ENCODE measurements at regions not wholly inside any gene's neighbourhood (a gene's known extent, or its start where the extent isn't known, plus 50 kb on each side); places are given as distances from the start of the nearest gene placed in this dataset.

GRCh38 chrX:8969378-8969777, 64.5 kb downstream of the FAM9B start:
- H4K20me1 ChIP-seq (ENCODE audit: insufficient read depth, low read length): no peaks in the 10 kb centered on the region
- no peak overlapping the region for H2AFZ ChIP-seq (ENCODE audit: low read length)
- ChIA-PET CTCF (ENCODE audit: low intra/inter-chr PET ratio, low total read pairs) (no interaction called here), POLR2A (no interaction called here)
- FAIRE-seq (no peak), DNase-seq (ENCODE audit: low spot score) (no peak), ATAC-seq (no peak)
- no peak overlapping the region for H3K4me2 ChIP-seq (ENCODE audit: low read depth, low read length)
- H3K27ac ChIP-seq (ENCODE audit: extremely low read length, insufficient read depth, low read length): no peak overlapping the region
- TF ChIP-seq NFKBIZ (CRISPR knock-in tag; IDR thresholded peaks at IDR 0.05) (no peak), FLYWCH1 (CRISPR knock-in tag; IDR thresholded peaks at IDR 0.05) (no peak), ZBTB8A (CRISPR knock-in tag; IDR thresholded peaks at IDR 0.05; ENCODE audit: borderline replicate concordance, low read depth) (no peak), HOXD1 (CRISPR knock-in tag; IDR thresholded peaks at IDR 0.05) (no peak), TBX2 (CRISPR knock-in tag; IDR thresholded peaks at IDR 0.05; ENCODE audit: borderline replicate concordance) (no peak), FOXC1 (CRISPR knock-in tag; IDR thresholded peaks at IDR 0.05; ENCODE audit: borderline replicate concordance) (no peak), KDM1A (CRISPR knock-in tag; IDR thresholded peaks at IDR 0.05) (no peak), TARDBP (CRISPR knock-in tag; IDR thresholded peaks at IDR 0.05) (no peak), ZBTB46 (CRISPR knock-in tag; IDR thresholded peaks at IDR 0.05; ENCODE audit: borderline replicate concordance) (no peak), MAFG (CRISPR knock-in tag; IDR thresholded peaks at IDR 0.05) (no peak), RARA (CRISPR knock-in tag; IDR thresholded peaks at IDR 0.05) (no peak), MTA1 (CRISPR knock-in tag; IDR thresholded peaks at IDR 0.05; ENCODE audit: borderline replicate concordance) (no peak), ZSCAN29 (CRISPR knock-in tag; conservative IDR thresholded peaks at IDR 0.05) (no peak), ZMYM2 (CRISPR knock-in tag; IDR thresholded peaks at IDR 0.05) (no peak), KLF13 (CRISPR knock-in tag; IDR thresholded peaks at IDR 0.05) (no peak), ZNF619 (CRISPR knock-in tag; IDR thresholded peaks at IDR 0.05) (no peak), XBP1 (CRISPR knock-in tag; IDR thresholded peaks at IDR 0.05) (no peak), JUND (CRISPR knock-in tag; IDR thresholded peaks at IDR 0.05) (no peak)
- TF ChIP-seq, protein P1, sequence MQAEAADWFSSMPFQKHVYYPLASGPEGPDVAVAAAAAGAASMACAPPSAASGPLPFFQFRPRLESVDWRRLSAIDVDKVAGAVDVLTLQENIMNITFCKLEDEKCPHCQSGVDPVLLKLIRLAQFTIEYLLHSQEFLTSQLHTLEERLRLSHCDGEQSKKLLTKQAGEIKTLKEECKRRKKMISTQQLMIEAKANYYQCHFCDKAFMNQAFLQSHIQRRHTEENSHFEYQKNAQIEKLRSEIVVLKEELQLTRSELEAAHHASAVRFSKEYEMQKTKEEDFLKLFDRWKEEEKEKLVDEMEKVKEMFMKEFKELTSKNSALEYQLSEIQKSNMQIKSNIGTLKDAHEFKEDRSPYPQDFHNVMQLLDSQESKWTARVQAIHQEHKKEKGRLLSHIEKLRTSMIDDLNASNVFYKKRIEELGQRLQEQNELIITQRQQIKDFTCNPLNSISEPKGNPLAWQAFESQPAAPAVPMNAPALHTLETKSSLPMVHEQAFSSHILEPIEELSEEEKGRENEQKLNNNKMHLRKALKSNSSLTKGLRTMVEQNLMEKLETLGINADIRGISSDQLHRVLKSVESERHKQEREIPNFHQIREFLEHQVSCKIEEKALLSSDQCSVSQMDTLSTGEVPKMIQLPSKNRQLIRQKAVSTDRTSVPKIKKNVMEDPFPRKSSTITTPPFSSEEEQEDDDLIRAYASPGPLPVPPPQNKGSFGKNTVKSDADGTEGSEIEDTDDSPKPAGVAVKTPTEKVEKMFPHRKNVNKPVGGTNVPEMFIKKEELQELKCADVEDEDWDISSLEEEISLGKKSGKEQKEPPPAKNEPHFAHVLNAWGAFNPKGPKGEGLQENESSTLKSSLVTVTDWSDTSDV (CRISPR knock-in tag; IDR thresholded peaks at IDR 0.05): no peak
- TF ChIP-seq, protein P2, sequence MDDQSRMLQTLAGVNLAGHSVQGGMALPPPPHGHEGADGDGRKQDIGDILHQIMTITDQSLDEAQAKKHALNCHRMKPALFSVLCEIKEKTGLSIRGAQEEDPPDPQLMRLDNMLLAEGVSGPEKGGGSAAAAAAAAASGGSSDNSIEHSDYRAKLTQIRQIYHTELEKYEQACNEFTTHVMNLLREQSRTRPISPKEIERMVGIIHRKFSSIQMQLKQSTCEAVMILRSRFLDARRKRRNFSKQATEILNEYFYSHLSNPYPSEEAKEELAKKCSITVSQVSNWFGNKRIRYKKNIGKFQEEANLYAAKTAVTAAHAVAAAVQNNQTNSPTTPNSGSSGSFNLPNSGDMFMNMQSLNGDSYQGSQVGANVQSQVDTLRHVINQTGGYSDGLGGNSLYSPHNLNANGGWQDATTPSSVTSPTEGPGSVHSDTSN (CRISPR knock-in tag; IDR thresholded peaks at IDR 0.05; ENCODE audit: borderline replicate concordance): no peak
- no peaks in the 10 kb centered on the region for H3K9me3 ChIP-seq (ENCODE audit: low read length)
- intact Hi-C loops (cut with micrococcal nuclease; ENCODE audit: unreplicated experiment) (no loop called here), in situ Hi-C loops (cut with HindIII; ENCODE audit: extremely low pct_ligation_motif_present, low pct_unique_long_range_greater_than_20kb) (loop anchor here (25.0 kb wide), 1 partner anchor 743 kb away; no protein-coding TSS in a partner anchor)
- BruUV-seq (replicated peaks): no TSS peak
- H3K4me1 ChIP-seq (ENCODE audit: insufficient read depth, low read length): no peaks in the 10 kb centered on the region
- no peaks in the 10 kb centered on the region for H3K79me2 ChIP-seq (ENCODE audit: insufficient read depth, low read length)
- no peak overlapping the region for H3K9ac ChIP-seq (ENCODE audit: insufficient read depth, low read depth, low read length)
- no peak overlapping the region for H3K4me3 ChIP-seq (replicated peaks in 1 of 3; ENCODE audit: insufficient read depth in 1 of 3, low read depth in 2 of 3, low read length in 3 of 3)
- H3K36me3 ChIP-seq (replicated peaks in 1 of 2; ENCODE audit: control insufficient read depth in 1 of 2, insufficient read depth in 2 of 2, low read length in 2 of 2): no peaks in the 10 kb centered on the region
- no peaks in the 10 kb centered on the region for H3K27me3 ChIP-seq (ENCODE audit: control insufficient read depth in 1 of 2, insufficient read depth in 2 of 2, low read length in 2 of 2)
